Skeletal muscle satellite cell (primary cell): ENCODE measurements at regions not wholly inside any gene's neighbourhood (a gene's known extent, or its start where the extent isn't known, plus 50 kb on each side); places are given as distances from the start of the nearest gene placed in this dataset.
A peak's percentile ranks its signal among the peaks of the same experiment; 100 is the strongest.

Source experiments
- H3K27me3 ChIP-seq: 2 replicates; pipeline ENCODE4 v1.7.0; 2013; ENCODE audit warnings: low read length; ENCODE audit not compliant: control insufficient read depth, insufficient read depth
- H3K36me3 ChIP-seq: 2 replicates; pipeline ENCODE4 v1.7.0; 2013; ENCODE audit warnings: mild to moderate bottlenecking, control low read depth, low read length; ENCODE audit not compliant: insufficient read depth
- H3K4me1 ChIP-seq: 2 replicates; pipeline ENCODE4 v1.7.0; 2013; ENCODE audit warnings: low read length; ENCODE audit not compliant: control insufficient read depth, insufficient read depth
- H3K4me2 ChIP-seq: 2 replicates; pipeline ENCODE4 v1.7.0; 2013; ENCODE audit warnings: mild to moderate bottlenecking, low read length
- H3K4me3 ChIP-seq: 2 replicates; pipeline ENCODE4 v1.7.0; 2013; ENCODE audit warnings: low read length
- H3K9ac ChIP-seq: 2 replicates; pipeline ENCODE4 v1.7.0; 2013; ENCODE audit warnings: mild to moderate bottlenecking, low read depth, low read length, moderate library complexity
- H3K9me3 ChIP-seq: replicated peaks from 2 replicates; pipeline ENCODE4 v1.7.0; 2013; ENCODE audit warnings: mild to moderate bottlenecking, control low read depth, low read length

DNA sequence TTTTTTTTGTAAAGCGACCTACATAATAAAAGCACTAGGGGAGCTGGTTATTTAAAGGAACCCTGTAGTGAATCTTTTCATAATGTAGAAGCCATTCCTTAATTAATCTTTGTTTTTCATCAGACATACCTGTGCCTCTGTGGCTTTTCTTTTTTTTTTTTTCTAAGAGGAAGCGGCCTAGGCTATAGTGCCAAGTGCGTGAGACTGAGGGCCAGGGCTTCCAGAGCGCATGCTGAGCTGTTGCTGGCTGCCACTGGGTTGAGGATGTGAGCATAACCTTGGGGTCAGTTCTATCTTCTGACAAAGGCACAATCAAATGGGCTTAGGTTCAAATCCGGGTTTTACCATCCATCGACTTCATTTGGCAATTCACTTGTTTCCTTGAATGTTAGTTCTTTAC, 103.7 kb downstream of the NEUROD6 start:
- no peaks in the 10 kb centered on the region for H3K4me1 ChIP-seq
- H3K9ac ChIP-seq: no peak overlapping the region
- no peak overlapping the region for H3K4me3 ChIP-seq
- H3K4me2 ChIP-seq: no peak overlapping the region
- no peaks in the 10 kb centered on the region for H3K9me3 ChIP-seq
- no peaks in the 10 kb centered on the region for H3K36me3 ChIP-seq
- H3K27me3 ChIP-seq: no peaks in the 10 kb centered on the region

GRCh38 chr7:31234836-31235605, 105.5 kb downstream of the NEUROD6 start:
- Histone ChIP-seq H3K36me3 (no peaks in the 10 kb centered on the region), H3K4me1 (no peaks in the 10 kb centered on the region), H3K4me2 (no peak overlapping the region), H3K9ac (no peak overlapping the region), H3K4me3 (no peak overlapping the region), H3K9me3 (no peaks in the 10 kb centered on the region), H3K27me3 (no peaks in the 10 kb centered on the region)

- no peak overlapping the region for H3K9ac ChIP-seq
- no peak overlapping the region for H3K4me2 ChIP-seq
- no peak overlapping the region for H3K4me3 ChIP-seq
- H3K4me1 ChIP-seq: no peaks in the 10 kb centered on the region
- H3K9me3 ChIP-seq: no peaks in the 10 kb centered on the region
- no peaks in the 10 kb centered on the region for H3K36me3 ChIP-seq
- H3K27me3 ChIP-seq: no peaks in the 10 kb centered on the region
Measured at GRCh38 chr7:31228957-31229356, 111.6 kb downstream of the NEUROD6 start.

DNA sequence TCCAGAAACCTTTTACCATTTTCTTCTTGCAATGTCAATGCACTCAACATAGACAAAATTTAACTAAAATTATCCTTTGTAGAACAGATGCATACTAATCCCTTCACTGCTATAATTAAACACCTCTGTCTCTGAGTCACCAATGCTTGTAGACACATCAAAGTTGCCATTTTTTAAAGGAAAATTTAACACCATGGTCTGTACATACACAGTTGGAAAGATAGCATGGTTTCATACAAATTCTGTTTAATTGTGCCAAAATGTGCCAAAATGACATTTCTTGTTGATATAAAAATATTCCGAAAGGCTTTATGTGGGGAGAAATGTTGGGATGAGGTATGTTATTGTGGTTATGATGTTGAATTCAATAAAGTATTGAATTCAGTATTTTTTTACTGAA, 125.8 kb downstream of the NEUROD6 start:
- H3K36me3 ChIP-seq: no peaks in the 10 kb centered on the region
- H3K4me3 ChIP-seq: no peak overlapping the region
- no peak overlapping the region for H3K4me2 ChIP-seq
- H3K9me3 ChIP-seq: no peaks in the 10 kb centered on the region
- no peaks in the 10 kb centered on the region for H3K27me3 ChIP-seq
- no peaks in the 10 kb centered on the region for H3K4me1 ChIP-seq
- no peak overlapping the region for H3K9ac ChIP-seq

GRCh38 chr7:31211281-31211680, 129.2 kb downstream of the NEUROD6 start:
- Histone ChIP-seq H3K9me3 (no peaks in the 10 kb centered on the region), H3K4me3 (no peak overlapping the region), H3K27me3 (no peaks in the 10 kb centered on the region), H3K4me1 (no peaks in the 10 kb centered on the region), H3K4me2 (no peak overlapping the region), H3K9ac (no peak overlapping the region), H3K36me3 (no peaks in the 10 kb centered on the region)

DNA sequence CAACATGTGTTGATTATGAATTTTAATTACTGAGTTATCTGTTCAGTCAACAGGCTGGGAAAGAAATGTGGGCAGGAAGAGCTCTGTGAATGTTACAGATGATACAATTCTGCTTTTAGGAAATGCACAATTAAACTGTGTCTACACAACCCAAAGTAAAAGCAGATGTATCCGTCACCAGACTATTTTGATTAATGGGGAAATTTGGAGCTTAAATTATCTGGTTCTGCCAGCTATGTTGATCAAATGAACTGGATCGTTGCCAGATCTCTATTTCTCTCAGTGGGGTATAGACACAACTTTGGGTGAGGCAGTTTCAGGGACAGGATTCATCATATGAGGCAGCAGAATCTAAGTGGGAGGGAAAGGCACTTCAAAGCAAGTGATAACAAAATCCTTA, 136.5 kb downstream of the NEUROD6 start:
- Histone ChIP-seq H3K9ac (no peak overlapping the region), H3K9me3 (no peaks in the 10 kb centered on the region), H3K27me3 (no peaks in the 10 kb centered on the region), H3K4me3 (no peak overlapping the region), H3K4me1 (no peaks in the 10 kb centered on the region), H3K36me3 (no peaks in the 10 kb centered on the region), H3K4me2 (no peak overlapping the region)

DNA sequence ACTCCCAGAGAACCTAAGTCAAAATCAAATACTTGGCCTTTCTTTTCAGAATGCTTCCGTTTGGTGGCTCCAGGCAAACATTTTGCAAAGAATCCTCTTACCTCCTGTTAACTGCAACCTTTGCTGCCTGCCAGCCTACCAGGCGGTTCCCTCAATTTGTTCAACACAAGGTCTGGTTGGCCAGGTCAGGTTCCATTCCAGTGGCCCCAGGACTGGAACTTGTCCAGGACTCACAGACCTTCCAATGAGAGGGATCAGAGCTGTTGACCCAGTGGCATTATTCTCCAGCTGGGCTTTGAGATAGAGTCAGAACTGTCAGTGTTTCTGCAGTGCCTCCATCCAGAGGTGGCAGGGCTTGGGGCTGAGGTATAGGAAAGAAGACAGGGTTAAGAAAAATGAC, 137.0 kb downstream of the NEUROD6 start:
- Histone ChIP-seq H3K4me1 (no peaks in the 10 kb centered on the region), H3K9ac (no peak overlapping the region), H3K36me3 (no peaks in the 10 kb centered on the region), H3K9me3 (no peaks in the 10 kb centered on the region), H3K27me3 (no peaks in the 10 kb centered on the region), H3K4me2 (no peak overlapping the region), H3K4me3 (no peak overlapping the region)

- Histone ChIP-seq H3K4me1 (no peaks in the 10 kb centered on the region), H3K4me2 (no peak overlapping the region), H3K36me3 (no peaks in the 10 kb centered on the region), H3K9ac (no peak overlapping the region), H3K9me3 (no peaks in the 10 kb centered on the region), H3K4me3 (no peak overlapping the region), H3K27me3 (no peaks in the 10 kb centered on the region)
Measured at GRCh38 chr7:31202801-31203200, 137.7 kb downstream of the NEUROD6 start.

GRCh38 chr7:31192986-31193385, 140.9 kb downstream of the ADCYAP1R1 start:
- Histone ChIP-seq H3K4me1 (no peaks in the 10 kb centered on the region), H3K36me3 (no peaks in the 10 kb centered on the region), H3K4me3 (no peak overlapping the region), H3K27me3 (no peaks in the 10 kb centered on the region), H3K9ac (no peak overlapping the region), H3K4me2 (peak overlapping the region; percentile 42), H3K9me3 (no peaks in the 10 kb centered on the region)

- H3K4me1 ChIP-seq: no peaks in the 10 kb centered on the region
- H3K4me3 ChIP-seq: no peak overlapping the region
- no peaks in the 10 kb centered on the region for H3K36me3 ChIP-seq
- no peaks in the 10 kb centered on the region for H3K27me3 ChIP-seq
- H3K9ac ChIP-seq: no peak overlapping the region
- H3K4me2 ChIP-seq: no peak overlapping the region
- no peaks in the 10 kb centered on the region for H3K9me3 ChIP-seq
Measured at GRCh38 chr7:31190906-31191305, 138.8 kb downstream of the ADCYAP1R1 start.

- Histone ChIP-seq H3K4me3 (no peak overlapping the region), H3K9ac (no peak overlapping the region), H3K36me3 (no peaks in the 10 kb centered on the region), H3K9me3 (no peaks in the 10 kb centered on the region), H3K27me3 (no peaks in the 10 kb centered on the region), H3K4me2 (no peak overlapping the region), H3K4me1 (no peaks in the 10 kb centered on the region)
Measured at GRCh38 chr7:31186202-31186601, 134.1 kb downstream of the ADCYAP1R1 start.

DNA sequence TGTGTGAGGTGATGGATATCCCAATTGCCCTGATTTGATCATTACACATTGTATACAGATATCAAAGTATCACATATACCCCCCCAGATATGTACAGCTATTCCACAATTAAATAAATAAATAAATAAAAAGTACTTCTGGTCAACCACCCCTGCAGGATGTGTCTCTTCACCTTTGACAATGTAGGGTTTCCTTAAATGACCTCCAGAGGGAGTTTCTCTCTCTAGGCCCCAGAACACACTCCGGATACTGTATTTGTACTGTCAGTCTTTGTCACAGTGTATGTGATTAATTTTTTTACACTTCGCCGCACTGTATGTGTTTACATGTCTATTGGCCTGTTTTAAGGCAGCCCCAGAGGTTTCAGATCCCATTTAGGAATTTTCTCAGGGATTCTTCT, 123.6 kb downstream of the ADCYAP1R1 start:
- Histone ChIP-seq H3K27me3 (no peaks in the 10 kb centered on the region), H3K4me2 (no peak overlapping the region), H3K4me3 (no peak overlapping the region), H3K36me3 (no peaks in the 10 kb centered on the region), H3K9me3 (no peaks in the 10 kb centered on the region), H3K4me1 (no peaks in the 10 kb centered on the region), H3K9ac (no peak overlapping the region)
